Neural cell (in vitro differentiated cells): ENCODE measurements at regions not wholly inside any gene's neighbourhood (a gene's known extent, or its start where the extent isn't known, plus 50 kb on each side); places are given as distances from the start of the nearest gene placed in this dataset.

Experiments
- H2AFZ ChIP-seq: fragments of 200-600, 300-800 bp; sonication (generic), shearing (Covaris generic); 2 replicates; pipeline ENCODE4 v1.6.0; 2014; ENCODE audit warnings: low read depth, mild to moderate bottlenecking, antibody characterized with exemption, low read length, moderate library complexity
- H3F3A ChIP-seq: fragments of 200-600 bp; shearing (Covaris generic); 2 replicates; pipeline ENCODE4 v1.6.1; 2016; ENCODE audit warnings: mild to moderate bottlenecking, moderate library complexity, mixed read lengths, antibody characterized with exemption, low read length; ENCODE audit not compliant: insufficient read depth, poor library complexity, severe bottlenecking
- H3K27ac ChIP-seq: fragments of 200-600, 300-800 bp; sonication (generic), shearing (Covaris generic); 2 replicates; pipeline ENCODE4 v1.5.1; 2014; ENCODE audit warnings: mild to moderate bottlenecking, low read length, moderate library complexity
- H3K27me3 ChIP-seq: fragments of 300-800, 200-600 bp; sonication (generic), shearing (Covaris generic); 2 replicates; pipeline ENCODE4 v1.6.0; 2014; ENCODE audit warnings: mild to moderate bottlenecking, low read depth, low read length, moderate library complexity; ENCODE audit not compliant: insufficient read depth
- H3K36me3 ChIP-seq: fragments of 300-800, 200-600 bp; sonication (generic), shearing (Covaris generic); 2 replicates; pipeline ENCODE4 v1.5.1; 2014; ENCODE audit warnings: mild to moderate bottlenecking, antibody characterized with exemption, low read length, moderate library complexity; ENCODE audit not compliant: insufficient read depth
- H3K4me2 ChIP-seq: fragments of 300-800, 200-600 bp; sonication (generic), shearing (Covaris generic); 2 replicates; pipeline ENCODE4 v1.6.0; 2014; ENCODE audit warnings: mild to moderate bottlenecking, low read length
- H3K4me3 ChIP-seq: fragments of 300-800, 200-600 bp; sonication (generic), shearing (Covaris generic); 2 replicates; pipeline ENCODE4 v1.5.1; 2014; ENCODE audit warnings: mild to moderate bottlenecking, low read length, moderate library complexity
- H3K79me2 ChIP-seq: fragments of 200-600 bp; shearing (Covaris generic); replicated peaks from 2 replicates; pipeline ENCODE4 v1.6.0; 2014; ENCODE audit warnings: mild to moderate bottlenecking, low read length, moderate library complexity; ENCODE audit not compliant: insufficient read depth
- H3K9ac ChIP-seq: fragments of 300-800, 200-600 bp; sonication (generic), shearing (Covaris generic); 2 replicates; pipeline ENCODE4 v1.6.1; 2016; ENCODE audit warnings: mild to moderate bottlenecking, low read length, mixed read lengths
- H3K9me2 ChIP-seq: fragments of 200-600 bp; shearing (Covaris generic); 2 replicates; pipeline ENCODE4 v1.6.1; 2016; ENCODE audit warnings: mild to moderate bottlenecking, low read length, mixed read lengths; ENCODE audit not compliant: insufficient read depth
- H3K9me3 ChIP-seq: fragments of 200-600, 300-800 bp; sonication (generic), shearing (Covaris generic); 2 replicates; pipeline ENCODE4 v1.6.1; 2016; ENCODE audit warnings: mild to moderate bottlenecking, mixed run types, low read length, moderate library complexity, mixed read lengths
- H4K20me1 ChIP-seq: fragments of 200-600 bp; shearing (Covaris generic); 2 replicates; pipeline ENCODE4 v1.6.1; 2016; ENCODE audit warnings: mild to moderate bottlenecking, mixed run types; ENCODE audit not compliant: insufficient read depth
- CTCF ChIP-seq: fragments of 450-650 bp; IDR thresholded peaks from 2 replicates; pipeline ENCODE4 v1.5.1; 2014; ENCODE audit warnings: antibody characterized with exemption, mild to moderate bottlenecking, moderate library complexity; ENCODE audit not compliant: poor library complexity, severe bottlenecking
- EP300 ChIP-seq: fragments of 450-650 bp; conservative IDR thresholded peaks from 2 replicates; pipeline ENCODE4 v1.6.1; 2014; ENCODE audit warnings: antibody characterized with exemption, mild to moderate bottlenecking, moderate library complexity; ENCODE audit not compliant: poor library complexity, severe bottlenecking
- EZH2 ChIP-seq: fragments of 200-600, 300-800 bp; shearing (Covaris generic), sonication (generic); IDR thresholded peaks from 2 replicates; pipeline ENCODE4 v1.6.1; 2014; ENCODE audit warnings: antibody characterized with exemption, low read length, borderline replicate concordance, mild to moderate bottlenecking; ENCODE audit not compliant: insufficient read depth, poor library complexity, severe bottlenecking
- MXI1 ChIP-seq: fragments of 450-650 bp; conservative IDR thresholded peaks from 2 replicates; pipeline ENCODE4 v1.6.1; 2014; ENCODE audit warnings: antibody characterized with exemption, mild to moderate bottlenecking; ENCODE audit not compliant: poor library complexity, severe bottlenecking
- POLR2AphosphoS5 ChIP-seq: IDR thresholded peaks from 2 replicates; pipeline ENCODE4 v1.6.1; 2012
- RAD21 ChIP-seq: fragments of 450-650 bp; conservative IDR thresholded peaks from 2 replicates; pipeline ENCODE4 v1.6.1; 2014; ENCODE audit warnings: antibody characterized with exemption, mild to moderate bottlenecking, moderate library complexity
- REST ChIP-seq: IDR thresholded peaks from 2 replicates; pipeline ENCODE4 v1.6.1; 2012; ENCODE audit warnings: borderline replicate concordance
- SMC3 ChIP-seq: fragments of 450-650 bp; conservative IDR thresholded peaks from 2 replicates; pipeline ENCODE4 v1.6.1; 2014; ENCODE audit warnings: antibody characterized with exemption, mild to moderate bottlenecking, moderate library complexity; ENCODE audit not compliant: poor library complexity
- TAF1 ChIP-seq: IDR thresholded peaks from 2 replicates; pipeline ENCODE4 v1.6.1; 2012; ENCODE audit warnings: low read depth

- H3K36me3 ChIP-seq = no peaks in the 10 kb centered on the region
- H3F3A ChIP-seq = no peaks in the 10 kb centered on the region
- H3K4me2 ChIP-seq = no peak overlapping the region
- no peak for TF ChIP-seq SMC3
- TF ChIP-seq RAD21 = no peak
- TF ChIP-seq EZH2 = no peak
- TF ChIP-seq REST = no peak
- TF ChIP-seq EP300 = no peak
- TF ChIP-seq TAF1 = no peak
- no peak for TF ChIP-seq MXI1
- no peak for TF ChIP-seq POLR2AphosphoS5
- TF ChIP-seq CTCF = no peak
- H3K9ac ChIP-seq = no peak overlapping the region
- H3K4me3 ChIP-seq = no peak overlapping the region
- no peak overlapping the region for H3K27ac ChIP-seq
- no peaks in the 10 kb centered on the region for H3K9me2 ChIP-seq
- H3K27me3 ChIP-seq = no peaks in the 10 kb centered on the region
- no peaks in the 10 kb centered on the region for H3K79me2 ChIP-seq
- no peaks in the 10 kb centered on the region for H3K9me3 ChIP-seq
- no peak overlapping the region for H2AFZ ChIP-seq
- H4K20me1 ChIP-seq = no peaks in the 10 kb centered on the region
These were observed 61.2 kb upstream of the BLID start for GRCh38 chr11:122177238-122177637.

- H2AFZ ChIP-seq = no peak overlapping the region
- no peak overlapping the region for H3K9ac ChIP-seq
- H3K36me3 ChIP-seq = no peaks in the 10 kb centered on the region
- H3K9me3 ChIP-seq = no peaks in the 10 kb centered on the region
- no peak for TF ChIP-seq MXI1
- no peak for TF ChIP-seq SMC3
- TF ChIP-seq EP300 = no peak
- TF ChIP-seq REST = no peak
- no peak for TF ChIP-seq RAD21
- TF ChIP-seq POLR2AphosphoS5 = no peak
- no peak for TF ChIP-seq TAF1
- TF ChIP-seq EZH2 = no peak
- no peak for TF ChIP-seq CTCF
- no peak overlapping the region for H3K4me2 ChIP-seq
- no peaks in the 10 kb centered on the region for H3K9me2 ChIP-seq
- no peaks in the 10 kb centered on the region for H4K20me1 ChIP-seq
- no peaks in the 10 kb centered on the region for H3K79me2 ChIP-seq
- no peak overlapping the region for H3K27ac ChIP-seq
- H3K4me3 ChIP-seq = no peak overlapping the region
- H3K27me3 ChIP-seq = no peaks in the 10 kb centered on the region
- H3F3A ChIP-seq = no peaks in the 10 kb centered on the region
These were observed 60.6 kb upstream of the BLID start for GRCh38 chr11:122176651-122177050.
